Epithelial cell of esophagus (primary cell): ENCODE measurements at regions not wholly inside any gene's neighbourhood (a gene's known extent, or its start where the extent isn't known, plus 50 kb on each side); places are given as distances from the start of the nearest gene placed in this dataset.

ENCODE experiments used
- DNase-seq: peaks from one replicate; pipeline ENCODE4 v3.0.0; 2010; ENCODE audit warnings: low read depth
- H3K4me3 ChIP-seq: 2 replicates; pipeline ENCODE4 v1.5.1; 2011; ENCODE audit warnings: mild to moderate bottlenecking, low read length, control low read depth
- CTCF ChIP-seq: IDR thresholded peaks from 2 replicates; pipeline ENCODE4 v1.5.1; 2011; ENCODE audit warnings: low read depth, mild to moderate bottlenecking, low read length, control low read depth, inconsistent platforms; ENCODE audit not compliant: insufficient read depth; ENCODE audit errors: missing control alignments

- no peak overlapping the region for H3K4me3 ChIP-seq
- TF ChIP-seq CTCF = no peak
- no peak for DNase-seq
These were observed 57.9 kb downstream of the GPR101 start for GRCh38 chrX:136975684-136976470.

- H3K4me3 ChIP-seq = no peak overlapping the region
- no peak for TF ChIP-seq CTCF
- DNase-seq = no peak
These were observed 65.8 kb downstream of the GPR101 start for GRCh38 chrX:136967966-136968365.

- H3K4me3 ChIP-seq = no peak overlapping the region
- TF ChIP-seq CTCF = no peak
- no peak for DNase-seq
These were observed 69.8 kb downstream of the GPR101 start for GRCh38 chrX:136963973-136964372.

GRCh38 chrX:136961594-136962135 is 72.1 kb downstream of the GPR101 start:
- no peak for DNase-seq
- no peak overlapping the region for H3K4me3 ChIP-seq
- TF ChIP-seq CTCF = no peak

GRCh38 chrX:136954930-136955329 is 74.4 kb upstream of the RBMX start:
- peak; percentile 27 for TF ChIP-seq CTCF
- no peak overlapping the region for H3K4me3 ChIP-seq
- peak; percentile 24 for DNase-seq

GRCh38 chrX:136953867-136954787 is 73.6 kb upstream of the RBMX start:
- DNase-seq = peak; percentile 70
- no peak overlapping the region for H3K4me3 ChIP-seq
- TF ChIP-seq CTCF = peak; percentile 66
